ENCODE measurements at regions not wholly inside any gene's neighbourhood (a gene's known extent, or its start where the extent isn't known, plus 50 kb on each side); places are given as distances from the start of the nearest gene placed in this dataset.

DNA sequence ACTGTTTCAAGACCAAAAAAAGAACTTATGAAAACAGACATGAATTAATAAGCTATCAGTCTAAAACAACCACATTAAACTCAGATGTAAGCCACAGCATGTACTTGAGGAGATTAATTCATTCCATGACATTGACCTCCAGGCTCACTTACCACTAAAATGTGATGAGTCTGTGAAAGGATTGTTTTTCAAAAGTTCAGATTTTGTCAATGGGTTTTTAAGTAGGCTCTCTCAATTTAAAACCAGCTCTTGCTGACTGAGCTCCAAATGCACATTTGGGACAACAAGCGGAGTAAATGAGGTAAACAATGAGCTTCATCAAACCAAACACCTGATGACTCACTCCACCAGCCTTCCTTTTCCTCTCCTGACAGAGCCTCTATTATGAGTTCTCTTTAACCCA is 197.0 kb downstream of the SIM1 start:
- DNase-seq (ENCODE audit: low spot score): no peak

DNA sequence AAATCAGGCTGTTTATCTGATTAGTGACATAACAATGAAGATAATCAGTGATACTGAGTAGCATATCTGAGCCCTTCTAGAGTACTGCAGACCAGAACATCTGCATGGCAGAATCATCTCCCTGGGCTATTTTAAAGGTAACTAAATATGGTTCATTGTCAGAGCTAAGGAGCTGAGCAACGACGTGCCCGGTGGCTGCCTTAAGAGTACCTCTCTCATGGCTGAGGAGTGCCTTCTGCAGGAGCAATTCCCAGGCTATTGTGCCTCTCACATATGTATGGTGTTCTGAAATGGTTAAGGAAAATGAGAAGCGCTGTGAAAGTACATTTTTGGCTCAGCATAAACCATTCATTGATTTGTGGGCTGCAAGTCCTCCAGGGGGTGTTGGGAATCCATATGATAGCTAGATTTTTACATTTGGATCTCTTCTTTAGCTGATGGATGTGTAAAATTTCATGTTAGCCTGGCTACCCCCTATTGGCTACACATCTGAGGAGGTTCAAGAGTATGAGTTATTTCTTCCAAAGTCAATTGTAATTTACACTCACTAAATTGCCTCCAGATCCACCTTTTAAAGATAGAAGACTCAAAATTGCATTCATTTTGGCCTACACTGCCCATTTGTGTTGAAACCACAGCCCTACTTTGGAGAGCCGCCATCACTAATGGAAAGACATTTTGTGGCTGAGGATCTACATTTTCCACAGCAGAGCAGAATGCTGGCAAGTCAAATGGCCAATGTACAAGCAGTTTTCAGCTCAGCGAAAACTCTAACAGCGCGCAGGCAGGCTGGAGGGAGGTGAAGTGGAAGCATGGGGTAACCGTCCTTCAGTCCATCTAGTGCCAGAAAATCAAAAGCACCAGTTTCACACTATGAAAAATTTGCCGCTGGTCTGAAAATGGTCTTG is 198.0 kb downstream of the SIM1 start:
- DNase-seq (ENCODE audit: low spot score): no peak

DNA sequence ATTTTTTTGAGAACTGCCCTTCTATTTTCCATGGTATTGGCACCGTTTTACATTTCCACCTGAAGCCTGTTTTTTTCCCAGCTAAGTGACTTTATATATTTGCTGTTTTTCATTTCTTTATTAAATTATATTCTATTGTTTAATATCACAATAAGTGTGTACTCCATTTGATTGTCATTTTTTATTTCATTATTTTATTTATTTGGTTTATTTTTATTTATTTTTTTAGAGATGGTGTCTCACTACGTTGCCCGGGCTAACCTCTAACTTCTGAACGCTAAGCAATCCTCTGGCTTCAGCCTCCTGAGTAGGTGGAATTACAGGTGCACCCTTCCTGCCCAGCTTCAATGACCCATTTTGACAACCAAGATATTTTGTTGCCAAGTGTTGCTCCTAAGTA is 202.6 kb downstream of the SIM1 start:
- no peak for DNase-seq (ENCODE audit: low spot score)

DNA sequence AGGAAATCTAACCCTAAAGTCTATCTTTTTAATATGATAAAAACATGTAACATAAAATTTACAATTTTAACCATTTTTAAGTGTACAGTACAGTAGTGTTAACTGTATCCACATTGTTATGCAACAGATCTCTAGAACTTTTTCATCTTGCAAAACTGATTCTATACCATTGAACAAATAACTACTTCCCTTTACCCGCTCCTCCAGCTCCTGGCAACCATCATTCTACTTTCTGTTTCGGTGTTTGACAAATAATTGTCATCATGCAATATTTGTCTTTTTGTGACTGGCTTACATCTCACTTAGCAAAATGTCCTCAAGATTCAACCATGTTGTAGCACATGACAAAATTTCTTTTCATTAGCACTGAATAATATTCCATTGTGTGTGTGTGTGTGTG is 203.2 kb downstream of the SIM1 start:
- no peak for DNase-seq (ENCODE audit: low spot score)

DNA sequence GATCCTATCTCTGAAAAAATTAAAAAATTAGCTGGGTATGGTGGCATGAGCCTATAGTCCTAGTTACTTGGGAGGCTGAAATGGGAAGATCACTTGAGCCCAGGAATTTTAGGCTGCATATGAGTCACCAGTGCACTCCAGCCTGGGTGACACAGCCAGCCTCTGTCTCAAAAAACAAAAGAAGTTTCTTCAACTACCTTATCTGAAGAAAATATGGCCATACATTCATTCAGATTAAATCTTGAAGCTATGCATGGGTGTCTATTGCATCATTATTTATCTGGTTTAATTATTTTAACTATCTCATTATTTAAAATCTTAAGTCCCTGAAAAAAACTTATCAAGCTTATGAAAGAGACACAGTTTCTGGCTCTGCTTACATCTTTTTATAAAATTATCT is 204.1 kb downstream of the SIM1 start:
- DNase-seq (ENCODE audit: low spot score): no peak

DNA sequence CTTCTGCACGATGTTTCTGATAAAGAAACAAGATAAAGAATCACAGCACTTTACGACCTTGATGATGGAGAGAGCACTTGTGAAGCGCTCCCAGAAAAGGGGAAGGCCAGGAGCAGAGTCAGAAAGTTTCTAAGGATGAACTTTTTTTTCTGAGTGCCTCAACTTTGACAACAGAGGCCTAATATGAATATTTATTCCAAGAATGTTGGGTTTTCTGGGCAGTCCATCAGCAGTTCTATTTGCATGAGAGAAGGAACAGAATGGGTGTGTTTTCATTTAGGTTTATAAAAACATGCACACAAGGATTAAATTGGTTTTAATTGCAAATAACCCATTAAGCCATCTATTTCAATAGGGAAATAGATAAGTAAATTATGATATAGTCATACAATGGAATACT is 204.9 kb downstream of the SIM1 start:
- no peak for DNase-seq (ENCODE audit: low spot score)

DNA sequence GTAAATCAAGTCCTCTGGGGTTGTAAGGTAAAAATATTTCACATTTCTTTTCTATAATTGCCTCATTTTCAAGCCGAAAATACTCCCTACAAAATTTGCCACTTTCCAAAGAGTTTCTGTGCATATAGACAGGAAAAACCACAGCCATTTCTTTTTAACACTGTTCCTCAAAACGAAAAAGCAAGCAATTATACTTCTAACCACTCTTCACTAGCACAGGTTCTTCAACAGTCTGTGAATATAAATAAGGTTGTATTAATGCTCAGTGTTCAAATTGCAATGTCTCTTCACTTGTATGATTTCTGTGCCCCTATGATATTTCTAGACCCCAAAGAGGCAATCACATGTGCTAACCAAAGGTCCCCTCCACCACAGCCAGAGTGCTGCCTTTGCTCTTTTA is 206.0 kb downstream of the SIM1 start:
- DNase-seq (ENCODE audit: low spot score): no peak

DNA sequence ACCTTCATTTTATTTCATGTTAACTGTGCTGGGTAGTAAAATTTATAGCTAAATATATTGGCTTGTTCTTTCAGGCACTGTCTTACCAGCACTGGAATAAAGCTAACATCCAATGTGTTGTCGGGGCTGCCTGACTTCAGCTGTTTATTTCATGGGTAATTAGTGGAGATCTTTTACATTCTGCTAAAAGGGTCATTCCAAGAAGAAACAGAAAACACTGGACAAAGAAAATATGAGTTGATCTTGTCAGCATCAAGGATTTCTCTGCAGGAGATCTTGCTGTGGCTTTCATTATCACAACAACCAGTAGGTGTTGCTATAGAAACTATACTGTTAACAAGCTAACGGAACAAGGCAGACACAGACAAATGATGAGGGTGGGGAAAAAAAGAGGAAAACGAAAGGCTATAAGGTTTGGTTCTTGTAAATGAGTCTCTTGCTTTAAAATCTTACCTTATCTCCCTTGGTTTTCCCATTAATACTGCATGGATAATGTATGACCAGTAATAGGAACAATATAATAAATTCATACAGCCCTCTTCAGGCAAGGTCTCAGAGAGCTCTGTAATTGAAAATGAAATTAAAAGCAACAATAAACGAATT is 206.8 kb downstream of the SIM1 start:
- DNase-seq (ENCODE audit: low spot score): peak; percentile 31

DNA sequence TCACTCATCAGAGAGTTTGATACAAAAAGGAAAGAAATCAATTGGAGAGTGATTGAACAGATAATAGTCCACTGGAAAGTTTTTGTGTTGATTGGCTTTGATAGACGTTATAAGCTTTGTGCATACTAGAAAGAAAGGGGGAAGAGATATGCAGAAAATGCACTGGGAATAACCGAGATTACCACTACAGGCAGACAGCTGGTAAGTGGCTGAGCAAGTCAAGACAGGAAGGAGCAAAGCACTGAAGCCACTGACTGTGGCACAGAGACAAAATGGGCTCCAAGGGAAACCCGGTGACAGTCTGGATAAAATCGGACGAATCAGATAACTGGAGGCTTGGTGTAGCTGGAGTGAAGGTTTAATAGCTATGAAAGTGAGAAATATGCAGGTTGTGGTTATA is 209.0 kb downstream of the SIM1 start:
- no peak for DNase-seq (ENCODE audit: low spot score)

DNA sequence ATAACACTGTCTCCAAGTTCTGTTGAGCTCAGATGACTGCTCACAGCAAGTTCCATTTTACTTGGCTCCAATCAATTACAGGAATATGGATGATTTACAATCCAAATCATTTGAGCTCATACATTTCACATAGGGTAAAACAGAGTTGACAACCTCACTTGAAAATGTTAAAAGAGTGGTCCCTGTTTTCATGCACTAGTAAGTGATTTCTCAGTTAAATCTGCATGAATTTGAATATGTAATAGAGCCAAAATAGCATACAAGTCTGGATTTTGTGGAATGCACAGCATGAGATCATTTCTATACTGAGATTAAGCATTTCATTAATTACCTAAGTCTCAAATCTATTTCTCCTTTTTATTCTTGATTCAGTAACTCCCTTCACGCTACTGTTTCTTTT is 217.6 kb downstream of the SIM1 start:
- no peak for DNase-seq (ENCODE audit: low spot score)

DNA sequence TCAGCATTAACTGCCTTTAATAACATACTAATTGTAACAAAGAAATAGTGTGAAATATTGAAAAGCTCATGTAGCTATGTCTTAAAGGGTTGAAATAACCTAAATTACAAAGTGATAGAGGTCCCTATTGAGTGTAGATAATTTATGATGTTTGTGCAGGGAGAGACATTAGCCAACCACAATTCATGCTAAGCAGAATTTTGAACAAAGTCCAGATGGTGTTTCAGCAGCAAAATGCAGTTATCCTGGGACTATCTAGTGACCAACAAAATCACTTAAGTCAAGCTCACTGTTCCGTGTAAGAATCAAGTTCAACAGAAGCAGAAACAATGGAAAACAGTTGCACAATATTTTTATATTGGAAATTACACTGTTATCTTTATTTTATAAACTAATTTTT is 218.5 kb downstream of the SIM1 start:
- no peak for DNase-seq (ENCODE audit: low spot score)

DNA sequence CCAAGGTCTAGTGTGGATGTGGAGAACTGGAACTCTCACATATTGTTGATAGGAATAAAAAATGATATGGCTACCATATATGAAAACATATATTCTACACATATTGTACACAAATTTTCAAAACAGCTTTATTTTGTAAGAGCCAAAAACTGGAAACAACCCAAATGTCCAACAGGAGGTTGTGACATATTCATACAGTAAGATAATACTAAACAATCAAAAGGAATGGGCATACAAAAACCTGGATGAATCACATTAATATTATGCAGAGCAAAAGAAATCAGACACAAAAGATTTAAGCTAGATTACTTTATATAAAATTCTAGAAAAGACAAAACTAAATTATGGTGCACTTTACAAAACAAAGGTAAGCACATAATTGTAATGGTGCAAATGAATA is 223.9 kb downstream of the SIM1 start:
- DNase-seq (ENCODE audit: low spot score): no peak

DNA sequence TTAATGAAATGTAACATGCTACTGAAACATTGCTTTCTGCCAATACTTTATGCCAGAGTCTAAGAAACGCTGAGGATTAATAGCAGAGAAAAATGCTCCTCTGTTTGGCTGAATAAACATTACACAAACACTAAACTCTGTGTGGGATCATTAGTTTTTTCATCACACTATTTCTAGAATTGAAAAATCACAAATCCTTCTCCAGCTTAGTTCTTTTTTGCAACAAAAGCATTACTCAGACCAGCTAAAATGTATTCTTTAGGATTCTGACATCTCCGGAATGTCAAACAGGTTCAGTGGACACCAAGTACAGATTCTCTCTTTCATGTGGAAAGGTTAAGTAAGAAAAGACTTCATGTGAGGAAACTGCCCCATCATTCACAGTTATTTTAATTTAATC is 226.9 kb downstream of the SIM1 start:
- DNase-seq (ENCODE audit: low spot score): no peak

DNA sequence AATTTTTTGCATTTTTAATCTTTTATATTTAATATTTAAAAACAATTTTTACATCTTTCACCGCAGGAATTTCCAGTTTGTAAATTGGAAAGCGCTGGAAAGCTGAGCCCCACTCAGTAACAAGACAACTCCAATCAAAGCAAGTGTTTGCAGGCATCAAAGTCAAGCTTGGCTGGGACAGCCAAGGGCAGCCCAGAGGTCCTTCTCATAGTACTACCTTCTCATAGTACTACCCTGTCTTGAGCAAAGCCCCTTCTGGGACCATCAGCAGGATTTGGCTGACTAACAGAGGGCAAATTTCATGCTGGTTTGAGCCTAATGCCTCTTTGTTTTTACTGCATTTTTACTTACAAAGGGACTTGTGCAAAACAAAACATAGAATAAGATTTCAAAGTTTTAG is 228.3 kb downstream of the SIM1 start:
- DNase-seq (ENCODE audit: low spot score): no peak

DNA sequence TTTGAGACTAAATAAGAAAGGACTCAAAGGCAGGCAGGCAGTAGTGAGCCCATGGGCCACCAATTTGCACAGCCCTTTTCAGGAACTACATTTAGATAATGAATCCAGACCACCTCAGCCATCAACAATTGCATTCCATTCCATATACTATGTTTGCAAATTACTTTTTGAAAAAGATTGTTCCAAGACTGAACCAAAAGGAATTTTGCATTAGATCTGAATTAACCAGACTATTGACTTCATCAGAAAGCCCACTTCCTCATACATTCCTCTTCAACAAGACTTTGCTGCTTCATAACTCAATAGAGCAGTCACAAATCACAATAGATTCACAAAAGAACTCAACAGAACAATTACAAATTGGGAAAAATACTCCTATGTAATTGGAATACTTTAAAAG is 229.1 kb downstream of the SIM1 start:
- DNase-seq (ENCODE audit: low spot score): no peak

DNA sequence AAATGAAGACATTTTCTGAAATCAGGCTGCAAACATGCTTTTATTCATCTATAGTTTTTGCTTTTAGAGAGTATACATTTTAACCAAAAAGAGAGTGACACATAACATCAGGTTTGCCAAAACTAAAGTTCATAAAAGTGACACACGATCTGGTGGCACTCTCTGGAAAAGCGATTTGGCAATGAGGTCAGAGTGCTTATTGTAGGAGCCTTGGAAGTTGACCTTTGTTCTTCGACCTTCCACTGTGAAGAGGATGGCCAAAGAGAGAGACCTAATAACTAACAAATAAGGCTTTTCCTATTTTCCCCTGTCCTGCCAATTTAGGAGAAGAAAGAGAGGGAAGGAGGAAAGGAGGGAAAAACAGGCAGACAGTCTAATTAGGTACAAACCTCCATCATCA is 230.1 kb downstream of the SIM1 start:
- DNase-seq (ENCODE audit: low spot score): no peak

DNA sequence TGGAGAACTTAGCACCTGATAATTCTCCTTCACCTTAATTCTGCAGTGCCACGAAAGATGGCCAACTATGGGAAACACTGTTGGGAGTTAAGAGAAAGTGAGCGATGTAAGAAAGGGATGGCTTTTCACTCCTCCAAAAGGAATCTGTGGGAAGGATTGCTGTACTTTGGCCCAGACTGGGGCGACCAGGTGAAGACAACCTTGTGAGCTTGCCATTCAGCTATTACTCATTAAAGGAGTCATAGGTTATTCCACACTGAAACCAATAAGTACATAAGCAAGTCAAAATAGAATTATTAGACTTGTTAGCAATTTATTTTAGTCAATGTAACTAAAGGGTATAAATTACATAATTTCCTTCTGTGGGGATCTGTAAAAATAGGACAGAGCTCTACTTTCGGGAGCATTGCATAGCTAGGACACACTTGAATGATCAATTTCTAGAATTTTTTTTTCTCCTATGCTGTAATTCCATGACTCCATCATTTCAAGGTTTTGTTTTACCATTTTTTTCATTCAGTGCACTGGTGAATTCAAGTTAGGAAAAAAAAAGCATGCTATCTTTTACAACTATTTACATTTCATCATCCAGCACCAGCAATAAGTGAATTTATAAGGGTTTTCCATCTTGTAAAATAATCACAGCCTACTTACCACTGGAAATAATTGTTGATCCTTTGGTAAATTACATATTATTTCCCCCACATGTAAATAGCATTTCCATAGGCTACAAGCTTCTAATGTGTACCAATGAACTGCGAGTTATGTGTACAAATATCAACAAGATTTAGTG is 231.7 kb downstream of the SIM1 start:
- DNase-seq (ENCODE audit: low spot score): no peak

DNA sequence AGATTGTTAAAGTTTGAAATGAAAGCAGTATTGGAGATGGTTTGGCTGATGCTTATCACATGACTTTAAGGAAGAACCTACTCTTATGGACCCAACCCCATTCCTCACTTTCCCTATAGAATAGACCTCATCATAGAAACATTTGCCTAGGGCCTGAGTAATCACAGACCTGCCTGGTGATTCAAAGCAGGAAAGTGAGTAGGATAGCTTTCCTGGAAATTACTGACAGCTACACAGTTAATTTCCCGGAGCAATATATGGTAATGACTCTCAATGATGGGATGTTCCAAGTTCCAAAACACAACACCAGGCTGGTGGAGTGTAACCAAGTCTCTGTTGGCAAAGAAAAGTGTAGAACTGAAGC is 233.8 kb downstream of the SIM1 start:
- DNase-seq (ENCODE audit: low spot score): peak; percentile 46

DNA sequence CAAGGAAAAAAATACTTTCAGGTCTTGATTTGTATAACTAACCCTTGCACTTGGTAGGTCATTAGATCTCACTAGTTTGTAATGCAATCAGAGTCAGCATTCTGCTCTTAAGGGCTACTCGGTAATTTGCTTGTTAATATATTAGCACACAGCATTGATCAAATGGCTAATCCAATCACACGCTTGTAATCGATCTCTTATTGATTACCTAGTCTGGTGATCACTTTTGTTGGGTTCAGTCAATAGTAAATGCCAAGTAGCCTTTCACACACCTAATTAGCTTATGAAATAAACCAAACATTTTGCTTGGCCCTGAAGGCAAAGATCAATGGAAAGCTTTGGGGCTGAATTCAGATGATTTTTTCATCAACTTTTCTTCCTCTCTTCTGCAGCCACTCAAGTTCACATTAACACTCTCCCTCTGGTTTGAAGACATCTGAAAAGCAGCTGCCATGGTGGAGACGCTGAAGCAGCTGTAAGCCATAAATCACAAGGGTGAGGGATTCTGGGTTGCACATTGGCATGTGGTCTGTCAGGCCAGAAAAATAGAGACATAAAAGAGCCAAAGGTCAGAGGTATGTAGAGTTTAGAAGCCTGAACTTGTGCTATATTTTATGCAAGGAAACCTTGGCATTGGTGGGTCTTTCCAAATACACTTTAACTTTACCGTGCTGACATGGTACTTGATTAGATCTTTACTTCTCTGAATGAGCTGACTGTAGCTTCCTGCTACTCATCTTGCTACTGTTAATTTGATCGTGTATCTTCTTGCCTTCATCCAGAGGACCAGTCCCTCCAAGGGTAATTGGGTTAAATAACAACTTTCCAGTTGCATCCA is 234.4 kb downstream of the SIM1 start:
- DNase-seq (ENCODE audit: low spot score): no peak

DNA sequence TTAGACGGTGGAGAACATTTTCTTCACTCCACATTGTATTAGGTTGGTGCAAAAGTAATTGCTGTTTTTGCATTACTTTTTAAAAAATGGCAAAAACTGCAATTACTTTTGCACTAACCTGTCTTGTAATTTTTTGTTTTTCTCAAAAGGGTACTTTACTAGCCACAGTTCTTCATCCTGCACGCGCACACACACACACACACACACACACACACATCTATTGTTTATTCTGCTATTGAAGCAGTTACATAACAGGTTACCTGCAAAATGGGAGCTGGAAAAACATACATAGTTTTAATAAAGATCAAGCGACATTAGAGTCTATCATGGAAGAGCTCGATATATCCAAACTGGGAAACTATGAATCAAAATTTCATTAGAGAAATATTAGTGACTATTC is 235.2 kb downstream of the SIM1 start:
- no peak for DNase-seq (ENCODE audit: low spot score)

DNA sequence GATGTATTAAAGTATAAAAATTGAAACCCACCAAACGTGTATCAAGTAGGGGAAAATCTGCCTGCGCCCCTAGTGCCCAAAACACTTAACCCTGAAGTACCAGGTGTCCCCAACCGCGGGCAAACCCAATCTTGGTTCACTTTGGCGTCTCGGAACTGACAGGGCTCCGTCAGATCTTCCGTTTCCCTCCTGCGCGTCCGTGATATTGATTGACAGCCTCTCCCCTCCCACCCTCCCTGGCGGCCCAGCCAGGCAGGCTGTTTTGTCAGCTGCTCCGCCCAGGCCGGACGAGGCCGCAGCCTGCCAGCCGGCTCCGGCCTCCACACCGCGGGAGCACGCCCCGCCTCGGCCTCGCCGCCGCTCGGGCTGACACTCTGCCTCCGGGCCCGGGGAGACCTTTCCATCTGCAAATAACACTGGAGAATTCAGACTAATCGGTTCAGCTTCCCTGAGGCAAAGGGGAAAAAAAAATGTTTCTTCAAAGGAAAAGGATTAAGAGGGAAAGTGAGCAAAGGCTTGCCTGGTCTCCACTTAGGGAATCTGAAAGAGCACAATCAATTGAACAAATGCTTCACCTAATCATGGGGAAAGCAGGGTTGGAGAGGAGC is 234.9 kb upstream of the MCHR2 start:
- peak; percentile 71 for DNase-seq (ENCODE audit: low spot score)

DNA sequence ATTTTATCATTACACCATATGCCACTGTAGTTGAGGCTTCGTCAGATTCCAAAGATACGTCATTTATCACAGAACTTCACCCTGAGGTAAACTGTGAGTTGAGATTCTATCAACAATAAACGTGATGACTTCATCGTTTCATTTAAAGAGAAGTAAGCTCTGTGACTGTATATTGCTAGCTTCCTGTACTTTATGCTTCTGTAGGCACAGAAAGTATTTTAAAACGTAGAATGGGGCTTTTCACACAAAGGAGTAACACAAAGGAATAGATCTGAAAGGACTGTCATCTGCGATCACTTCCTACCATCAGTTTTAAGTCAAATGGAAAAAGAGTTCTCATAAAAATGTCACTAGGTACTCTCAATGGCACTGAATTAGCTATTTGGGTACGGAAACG is 234.4 kb upstream of the MCHR2 start:
- DNase-seq (ENCODE audit: low spot score): peak; percentile 11
